M059J (cell line): ENCODE measurements at regions not wholly inside any gene's neighbourhood (a gene's known extent, or its start where the extent isn't known, plus 50 kb on each side); places are given as distances from the start of the nearest gene placed in this dataset.

ENCODE experiments used
- DNase-seq: peaks from one replicate; pipeline ENCODE4 v3.0.0-alpha.2; 2012; ENCODE audit warnings: low read depth

- no peak for DNase-seq
Measured at GRCh38 chr3:189042832-189043231, 128.9 kb upstream of the TPRG1 start.

DNA sequence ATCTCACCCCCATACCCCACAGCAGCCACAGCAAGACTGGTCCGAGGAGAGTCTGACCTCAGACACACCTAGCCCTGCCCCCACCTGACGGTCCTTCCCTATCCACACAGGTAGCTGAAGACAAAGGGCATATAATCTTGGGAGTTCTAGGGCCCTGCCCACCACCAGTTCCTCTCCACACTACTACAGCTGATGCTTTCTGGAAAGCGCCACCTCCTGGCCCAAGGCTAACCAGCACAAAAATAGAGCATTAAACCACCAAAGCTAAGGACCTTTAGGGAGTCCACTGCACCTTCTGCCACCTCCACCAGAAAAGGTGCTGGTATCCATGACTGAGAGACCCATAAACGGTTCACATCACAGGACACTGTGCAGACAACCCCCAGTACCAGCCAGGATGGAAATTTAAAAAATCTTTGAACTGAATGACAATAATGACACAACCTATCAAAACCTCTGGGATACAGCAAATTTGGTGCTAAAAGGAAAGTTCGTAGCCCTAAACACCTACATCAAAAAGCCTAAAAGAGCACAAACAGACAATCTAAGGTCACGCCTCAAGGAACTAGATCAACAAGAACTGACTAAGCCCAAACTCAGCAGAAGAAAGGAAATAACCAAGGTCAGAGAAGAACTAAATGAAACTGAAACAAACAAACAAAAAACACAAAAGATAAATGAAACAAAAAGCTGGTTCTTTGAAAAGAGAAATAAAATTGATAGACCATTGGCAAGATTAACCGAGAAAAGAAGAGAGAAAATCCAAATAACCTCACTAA, 122.1 kb upstream of the TPRG1 start:
- no peak for DNase-seq

GRCh38 chr3:189053322-189053721, 118.4 kb upstream of the TPRG1 start:
- DNase-seq, result no peak

- DNase-seq, result no peak
Measured at GRCh38 chr3:189056646-189057335, 115.0 kb upstream of the TPRG1 start.

DNA sequence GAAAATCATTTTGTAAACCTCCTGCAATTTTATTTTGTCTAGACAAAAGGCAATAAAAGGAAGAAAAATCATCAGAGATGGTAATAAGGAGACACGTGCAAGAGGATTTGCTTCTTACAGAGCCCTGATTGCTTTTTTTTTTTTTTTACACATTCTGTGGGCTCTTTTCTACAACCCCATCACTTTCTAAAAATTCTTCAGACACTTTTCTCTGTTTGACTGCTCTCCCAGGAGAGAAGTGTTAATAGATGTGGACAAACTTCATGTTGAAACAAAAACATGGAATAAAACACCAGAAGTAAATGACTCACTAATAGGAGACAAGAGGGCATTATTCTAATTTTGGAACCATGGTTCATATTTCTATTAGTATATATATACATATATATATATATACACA, 114.4 kb upstream of the TPRG1 start:
- no peak for DNase-seq

DNA sequence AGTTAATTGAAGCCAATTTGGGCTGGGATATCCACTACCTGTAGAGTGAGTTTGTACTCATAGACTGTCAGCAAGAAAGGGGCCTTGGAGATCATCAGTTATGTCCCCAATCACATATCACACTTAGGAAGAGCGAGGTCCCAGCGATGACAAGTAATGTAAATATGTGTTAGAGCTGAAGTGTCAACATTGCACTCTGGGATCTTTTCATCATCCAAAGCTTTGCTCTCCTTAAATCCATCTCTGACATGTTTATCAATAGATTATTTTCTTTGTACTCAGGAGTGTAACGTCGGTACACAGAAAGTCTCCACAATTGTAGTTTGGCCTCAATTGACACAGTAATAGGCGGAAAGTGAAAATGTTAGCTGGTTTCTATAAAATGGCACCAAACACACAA, 113.7 kb upstream of the TPRG1 start:
- no peak for DNase-seq

DNA sequence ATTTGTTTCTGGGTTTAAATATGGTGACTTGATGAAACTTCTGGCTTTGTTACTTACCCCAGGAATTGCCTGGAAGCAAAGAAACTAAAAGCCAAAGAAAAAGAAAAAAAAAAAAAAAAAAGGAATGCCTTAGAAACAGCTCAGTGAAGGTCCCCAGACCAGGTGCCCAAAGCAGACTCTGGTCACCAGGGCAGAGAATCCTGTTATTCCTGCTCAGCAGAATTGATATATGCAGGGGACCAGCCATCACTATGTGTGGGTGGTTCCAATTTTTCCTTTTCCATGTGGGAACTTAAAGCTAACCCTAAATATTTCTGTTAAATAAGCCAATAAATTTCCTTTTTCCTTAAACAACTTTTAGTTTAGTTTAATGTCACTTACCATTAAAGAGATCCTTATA, 100.8 kb upstream of the TPRG1 start:
- DNase-seq, result no peak

- peak; percentile 67 for DNase-seq
Measured at GRCh38 chr3:189071446-189071845, 100.3 kb upstream of the TPRG1 start.

- DNase-seq, result no peak
Measured at GRCh38 chr3:189076449-189076848, 95.3 kb upstream of the TPRG1 start.

- no peak for DNase-seq
Measured at GRCh38 chr3:189080745-189081144, 91.0 kb upstream of the TPRG1 start.

- no peak for DNase-seq
Measured at GRCh38 chr3:189082666-189083427, 88.9 kb upstream of the TPRG1 start.

- no peak for DNase-seq
Measured at GRCh38 chr3:189084620-189085019, 87.2 kb upstream of the TPRG1 start.

DNA sequence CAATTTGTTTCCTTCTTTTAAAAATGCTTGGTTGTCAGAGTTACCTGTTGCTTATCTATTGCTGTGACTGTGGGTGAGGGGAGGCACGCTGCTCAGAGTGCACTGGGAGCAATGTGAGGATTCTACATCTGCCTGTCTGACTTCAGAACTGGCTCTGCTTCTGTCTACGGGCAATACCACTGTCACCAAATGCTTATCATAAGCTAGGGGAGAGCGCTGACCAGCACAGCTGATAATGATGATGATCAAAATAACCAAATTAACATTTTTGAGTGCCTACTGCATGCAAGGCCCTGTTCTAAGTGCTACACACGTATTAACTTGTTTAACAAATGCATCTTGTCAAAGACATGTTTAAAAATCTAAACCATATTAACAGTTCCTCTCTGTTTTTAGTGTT, 79.2 kb upstream of the TPRG1 start:
- no peak for DNase-seq

- no peak for DNase-seq
Measured at GRCh38 chr3:189094539-189094938, 77.2 kb upstream of the TPRG1 start.

- no peak for DNase-seq
Measured at GRCh38 chr3:189096092-189096491, 75.7 kb upstream of the TPRG1 start.

- DNase-seq, result no peak
Measured at GRCh38 chr3:189099031-189099471, 72.7 kb upstream of the TPRG1 start.

- no peak for DNase-seq
Measured at GRCh38 chr3:189099505-189100290, 72.1 kb upstream of the TPRG1 start.

- DNase-seq, result no peak
Measured at GRCh38 chr3:189100866-189101265, 70.9 kb upstream of the TPRG1 start.

GRCh38 chr3:189101594-189101993, 70.2 kb upstream of the TPRG1 start:
- no peak for DNase-seq

GRCh38 chr3:189103208-189103607, 68.6 kb upstream of the TPRG1 start:
- no peak for DNase-seq

GRCh38 chr3:189108067-189108466, 63.7 kb upstream of the TPRG1 start:
- no peak for DNase-seq

DNA sequence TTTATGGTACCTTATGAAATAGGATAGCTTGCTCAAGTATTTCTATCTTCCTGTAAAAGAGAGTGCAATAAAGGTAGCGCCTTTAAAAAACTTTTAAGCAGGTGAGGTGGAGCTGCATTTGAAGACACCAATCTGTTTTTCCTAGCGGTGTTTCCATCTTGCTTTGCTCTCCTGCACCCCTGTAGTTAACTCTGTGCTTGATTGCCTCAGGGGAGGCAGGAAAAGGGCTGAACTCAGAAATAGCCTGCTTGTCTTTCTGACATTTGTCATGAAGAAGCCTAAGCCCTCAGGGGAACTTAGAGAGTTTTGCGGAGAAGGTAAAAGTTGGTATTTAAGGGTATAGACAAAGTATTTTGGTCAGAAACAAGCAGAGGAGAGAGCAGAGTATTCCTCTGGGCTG, 63.0 kb upstream of the TPRG1 start:
- no peak for DNase-seq
